H9 (cell line): ENCODE measurements at regions not wholly inside any gene's neighbourhood (a gene's known extent, or its start where the extent isn't known, plus 50 kb on each side); places are given as distances from the start of the nearest gene placed in this dataset.

Experiments
- DNase-seq: peaks from one replicate; pipeline ENCODE4 v3.0.0-alpha.2; 2017
- H2AFZ ChIP-seq: one replicate; pipeline ENCODE4 v1.6.1; 2013; ENCODE audit warnings: mild to moderate bottlenecking, low read length, control low read depth, moderate library complexity
- H2AK5ac ChIP-seq: 2 replicates; pipeline ENCODE4 v1.6.1; 2013; ENCODE audit warnings: low read length, control low read depth, mixed read lengths; ENCODE audit not compliant: insufficient read length
- H2BK120ac ChIP-seq: one replicate; pipeline ENCODE4 v1.6.1; 2013; ENCODE audit warnings: low read depth, mild to moderate bottlenecking, low read length, control low read depth, inconsistent platforms; ENCODE audit not compliant: poor library complexity, severe bottlenecking
- H2BK12ac ChIP-seq: 2 replicates; pipeline ENCODE4 v1.6.1; 2013; ENCODE audit warnings: low read length, control low read depth, mixed read lengths, low read depth; ENCODE audit not compliant: insufficient read length
- H2BK15ac ChIP-seq: 2 replicates; pipeline ENCODE4 v1.6.1; 2013; ENCODE audit warnings: low read depth, low read length, control low read depth
- H2BK20ac ChIP-seq: one replicate; pipeline ENCODE4 v1.6.1; 2013; ENCODE audit warnings: low read depth, mild to moderate bottlenecking, low read length, control low read depth, inconsistent platforms; ENCODE audit not compliant: poor library complexity, severe bottlenecking
- H2BK5ac ChIP-seq: 2 replicates; pipeline ENCODE4 v1.6.1; 2013; ENCODE audit warnings: low read length, control low read depth, mixed read lengths; ENCODE audit not compliant: insufficient read length
- H3K14ac ChIP-seq: 2 replicates; pipeline ENCODE4 v1.6.1; 2013; ENCODE audit warnings: low read length, control low read depth; ENCODE audit not compliant: insufficient read depth
- H3K18ac ChIP-seq: 2 replicates; pipeline ENCODE4 v1.6.1; 2013; ENCODE audit warnings: low read depth, mild to moderate bottlenecking, mixed read lengths, low read length, control low read depth; ENCODE audit not compliant: insufficient read length
- H3K23ac ChIP-seq: 2 replicates; pipeline ENCODE4 v1.6.1; 2013; ENCODE audit warnings: low read length, control low read depth, mixed read lengths, low read depth; ENCODE audit not compliant: insufficient read length
- H3K23me2 ChIP-seq: 2 replicates; pipeline ENCODE4 v1.6.1; 2013; ENCODE audit warnings: low read depth, mild to moderate bottlenecking, mixed read lengths, low read length, control low read depth; ENCODE audit not compliant: insufficient read length, poor library complexity, severe bottlenecking
- H3K27ac ChIP-seq: 2 replicates; pipeline ENCODE4 v1.5.1; 2013; ENCODE audit warnings: low read length, control low read depth, mixed read lengths, low read depth; ENCODE audit not compliant: insufficient read length
- H3K27me3 ChIP-seq: 2 replicates; pipeline ENCODE4 v1.6.1; 2013; ENCODE audit warnings: low read length, control low read depth, inconsistent platforms; ENCODE audit not compliant: insufficient read depth
- H3K4ac ChIP-seq: 2 replicates; pipeline ENCODE4 v1.6.1; 2013; ENCODE audit warnings: low read depth, mild to moderate bottlenecking, control low read depth, inconsistent platforms, low read length, moderate library complexity
- H3K4me1 ChIP-seq: 2 replicates; pipeline ENCODE4 v1.6.1; 2013; ENCODE audit warnings: low read length, control low read depth, inconsistent platforms; ENCODE audit not compliant: insufficient read depth
- H3K4me2 ChIP-seq: 2 replicates; pipeline ENCODE4 v1.6.1; 2013; ENCODE audit warnings: low read length, control low read depth, mixed read lengths; ENCODE audit not compliant: insufficient read length, insufficient read depth
- H3K56ac ChIP-seq: 2 replicates; pipeline ENCODE4 v1.6.1; 2013; ENCODE audit warnings: low read depth, mild to moderate bottlenecking, mixed read lengths, low read length, control low read depth; ENCODE audit not compliant: insufficient read length
- H3K79me1 ChIP-seq: 2 replicates; pipeline ENCODE4 v1.6.1; 2013; ENCODE audit warnings: low read depth, mild to moderate bottlenecking, moderate library complexity, low read length, control low read depth, inconsistent platforms; ENCODE audit not compliant: insufficient read depth, poor library complexity, severe bottlenecking
- H3K79me2 ChIP-seq: 2 replicates; pipeline ENCODE4 v1.6.1; 2013; ENCODE audit warnings: low read length, control low read depth, inconsistent platforms; ENCODE audit not compliant: insufficient read depth
- H3K9ac ChIP-seq: 2 replicates; pipeline ENCODE4 v1.6.1; 2013; ENCODE audit warnings: low read length, control low read depth, mixed read lengths; ENCODE audit not compliant: insufficient read length; ENCODE audit errors: extremely low read depth
- H3K9me3 ChIP-seq: one replicate; pipeline ENCODE4 v1.6.1; 2013; ENCODE audit warnings: low read depth, low read length, inconsistent platforms; ENCODE audit not compliant: control insufficient read depth
- H3T11ph ChIP-seq: one replicate; pipeline ENCODE4 v1.6.1; 2013; ENCODE audit warnings: mild to moderate bottlenecking, low read length, control low read depth, inconsistent platforms
- H4K20me1 ChIP-seq: one replicate; pipeline ENCODE4 v1.6.1; 2013; ENCODE audit not compliant: control insufficient read depth, insufficient read length, insufficient read depth
- H4K5ac ChIP-seq: 2 replicates; pipeline ENCODE4 v1.6.1; 2013; ENCODE audit warnings: low read depth, mild to moderate bottlenecking, mixed read lengths, low read length, control low read depth; ENCODE audit not compliant: insufficient read length
- H4K8ac ChIP-seq: replicated peaks from 2 replicates; pipeline ENCODE4 v1.6.1; 2013; ENCODE audit warnings: low read length, control low read depth, mixed read lengths, low read depth; ENCODE audit not compliant: insufficient read length
- H4K91ac ChIP-seq: 2 replicates; pipeline ENCODE4 v1.6.1; 2013; ENCODE audit warnings: low read depth, mild to moderate bottlenecking, moderate library complexity, mixed read lengths, low read length, control low read depth; ENCODE audit not compliant: insufficient read length
- H3K27ac Mint-ChIP-seq, 3 experiments: 2 replicates in 2 of 3; 3 replicates in 1 of 3; pipeline ENCODE4 v1.8.0; 2020 to 2021; ENCODE audit warnings: mixed read lengths in 3 of 3, mild to moderate bottlenecking in 1 of 3, moderate library complexity in 1 of 3
- H3K27me3 Mint-ChIP-seq: 2 replicates; pipeline ENCODE4 v1.8.0; 2021; ENCODE audit warnings: low read depth, mild to moderate bottlenecking, moderate library complexity, mixed read lengths
- H3K36me3 Mint-ChIP-seq, 3 experiments: 2 replicates in 2 of 3; 3 replicates in 1 of 3; pipeline ENCODE4 v1.8.0; 2020 to 2021; ENCODE audit warnings: low read depth in 3 of 3, mixed read lengths in 3 of 3; ENCODE audit not compliant: insufficient read depth in 1 of 3
- H3K4me1 Mint-ChIP-seq, 2 experiments: 2 replicates each; pipeline ENCODE4 v1.8.0; 2020; ENCODE audit warnings: mixed read lengths in 2 of 2
- H3K4me3 Mint-ChIP-seq, 2 experiments: 2 replicates in 1 of 2; 3 replicates in 1 of 2; pipeline ENCODE4 v1.8.0; 2020 to 2021; ENCODE audit warnings: mild to moderate bottlenecking in 2 of 2, mixed read lengths in 2 of 2, moderate library complexity in 1 of 2
- H3K9me3 Mint-ChIP-seq, 2 experiments: 2 replicates in 1 of 2; 3 replicates in 1 of 2; pipeline ENCODE4 v1.8.0; 2020; ENCODE audit warnings: mild to moderate bottlenecking in 2 of 2, mixed read lengths in 2 of 2, moderate library complexity in 1 of 2
- CTCF ChIP-seq: fragments of 200-600 bp; sonication (generic); conservative IDR thresholded peaks from 3 replicates; pipeline ENCODE4 v1.8.0; 2021; ENCODE audit warnings: antibody characterized with exemption, mild to moderate bottlenecking
- WGBS: extraction: QIAGEN DNeasy Blood & Tissue Kit; methylation state at CpG from one replicate; pipeline ENCODE4 v1.1.7; 2013; ENCODE audit warnings: missing lambda C conversion rate, low lambda C conversion rate, mixed read lengths; ENCODE audit not compliant: insufficient read length; ENCODE audit errors: extremely low coverage; 5-methylcytosine and 5-hydroxymethylcytosine counted together

- H3K79me2 ChIP-seq, result no peaks in the 10 kb centered on the region
- no peak overlapping the region for H2AFZ ChIP-seq
- no peaks in the 10 kb centered on the region for H3K9me3 ChIP-seq
- H3K18ac ChIP-seq, result no peak overlapping the region
- H4K5ac ChIP-seq, result no peak overlapping the region
- no peak overlapping the region for H3K56ac ChIP-seq
- H3K23me2 ChIP-seq, result no peaks in the 10 kb centered on the region
- TF ChIP-seq CTCF, result no peak
- no peak overlapping the region for H3K23ac ChIP-seq
- H2BK120ac ChIP-seq, result no peak overlapping the region
- no peak overlapping the region for H3K4me2 ChIP-seq
- H3K27me3 ChIP-seq, result no peaks in the 10 kb centered on the region
- no peak overlapping the region for H2BK12ac ChIP-seq
- no peak overlapping the region for H2BK20ac ChIP-seq
- H3K9ac ChIP-seq, result no peak overlapping the region
- no peak overlapping the region for H4K91ac ChIP-seq
- DNase-seq, result no peak
- no peak overlapping the region for H3T11ph ChIP-seq
- no peak overlapping the region for H2BK15ac ChIP-seq
- H4K20me1 ChIP-seq, result no peaks in the 10 kb centered on the region
- WGBS, result 100% methylated on average over 1 of the region's 3 CpGs
- no peak overlapping the region for H3K14ac ChIP-seq
- H2AK5ac ChIP-seq, result no peak overlapping the region
- no peaks in the 10 kb centered on the region for H3K4me1 ChIP-seq
- no peaks in the 10 kb centered on the region for H3K79me1 ChIP-seq
- H2BK5ac ChIP-seq, result no peak overlapping the region
- Mint-ChIP-seq H3K9me3 (peaks cover 25 to 26% of the 10 kb centered on the region in 2 experiments), H3K4me3 (no peak overlapping the region), H3K4me1 (no peaks in the 10 kb centered on the region), H3K36me3 (peaks cover 7 to 33% (median 14%) of the 10 kb centered on the region in 3 experiments; a peak in 6 of 7 replicates), H3K27ac (no peak overlapping the region), H3K27me3 (no peaks in the 10 kb centered on the region)
- H3K4ac ChIP-seq, result no peak overlapping the region
- no peak overlapping the region for H3K27ac ChIP-seq
- H4K8ac ChIP-seq, result no peak overlapping the region
Observed at GRCh38 chr12:19811922-19812321, 372.6 kb downstream of the AEBP2 start.
